ENCODE measurements at regions not wholly inside any gene's neighbourhood (a gene's known extent, or its start where the extent isn't known, plus 50 kb on each side); places are given as distances from the start of the nearest gene placed in this dataset.

- TF ChIP-seq ZNF274 (IDR thresholded peaks at IDR 0.05; ENCODE audit: low read depth, low read length) (no peak), SUZ12 (IDR thresholded peaks at IDR 0.05; ENCODE audit: extremely low read depth, insufficient read depth, insufficient read length) (no peak), YY1 (IDR thresholded peaks at IDR 0.05; ENCODE audit: insufficient read depth, insufficient read length) (no peak)
- Histone ChIP-seq H3K4me3 (ENCODE audit: insufficient read length, low read depth) (no peak overlapping the region), H3K36me3 (ENCODE audit: insufficient read depth, insufficient read length, low read length) (no peaks in the 10 kb centered on the region), H3K27me3 (ENCODE audit: insufficient read depth, insufficient read length) (no peaks in the 10 kb centered on the region), H3K4me1 (ENCODE audit: insufficient read depth, insufficient read length) (no peaks in the 10 kb centered on the region), H3K9me3 (ENCODE audit: insufficient read depth, low read length) (peaks cover 13% of the 10 kb centered on the region; the same call in 1 of the 2 replicates), H3K9ac (ENCODE audit: insufficient read length, low read depth) (no peak overlapping the region)
- DNase-seq (ENCODE audit: low read depth, low spot score) = no peak
These were observed 96.9 kb downstream of the SPP2 start for GRCh38 chr2:234147335-234147861.

- H3K9me3 ChIP-seq (ENCODE audit: insufficient read depth, low read length) = 0 out of 2 replicates have a peak, but pooled peaks cover 2% of the 10 kb centered on the region
- H3K9ac ChIP-seq (ENCODE audit: insufficient read length, low read depth) = no peak overlapping the region
- no peak for TF ChIP-seq SUZ12 (IDR thresholded peaks at IDR 0.05; ENCODE audit: extremely low read depth, insufficient read depth, insufficient read length)
- no peak for TF ChIP-seq YY1 (IDR thresholded peaks at IDR 0.05; ENCODE audit: insufficient read depth, insufficient read length)
- no peak for TF ChIP-seq ZNF274 (IDR thresholded peaks at IDR 0.05; ENCODE audit: low read depth, low read length)
- no peak for DNase-seq (ENCODE audit: low read depth, low spot score)
- H3K4me1 ChIP-seq (ENCODE audit: insufficient read depth, insufficient read length) = no peaks in the 10 kb centered on the region
- no peak overlapping the region for H3K4me3 ChIP-seq (ENCODE audit: insufficient read length, low read depth)
- no peaks in the 10 kb centered on the region for H3K27me3 ChIP-seq (ENCODE audit: insufficient read depth, insufficient read length)
- H3K36me3 ChIP-seq (ENCODE audit: insufficient read depth, insufficient read length, low read length) = no peaks in the 10 kb centered on the region
These were observed 95.8 kb downstream of the SPP2 start for GRCh38 chr2:234146087-234146826.

GRCh38 chr2:234145511-234145910 lies 95.0 kb downstream of the SPP2 start:
- Histone ChIP-seq H3K4me1 (ENCODE audit: insufficient read depth, insufficient read length) (no peaks in the 10 kb centered on the region), H3K4me3 (ENCODE audit: insufficient read length, low read depth) (no peak overlapping the region), H3K36me3 (ENCODE audit: insufficient read depth, insufficient read length, low read length) (no peaks in the 10 kb centered on the region), H3K27me3 (ENCODE audit: insufficient read depth, insufficient read length) (no peaks in the 10 kb centered on the region), H3K9me3 (ENCODE audit: insufficient read depth, low read length) (0 out of 2 replicates have a peak, but pooled peaks cover 3% of the 10 kb centered on the region), H3K9ac (ENCODE audit: insufficient read length, low read depth) (no peak overlapping the region)
- no peak for DNase-seq (ENCODE audit: low read depth, low spot score)
- TF ChIP-seq YY1 (IDR thresholded peaks at IDR 0.05; ENCODE audit: insufficient read depth, insufficient read length) (no peak), ZNF274 (IDR thresholded peaks at IDR 0.05; ENCODE audit: low read depth, low read length) (no peak), SUZ12 (IDR thresholded peaks at IDR 0.05; ENCODE audit: extremely low read depth, insufficient read depth, insufficient read length) (no peak)

GRCh38 chr2:234145057-234145456 lies 94.6 kb downstream of the SPP2 start:
- peaks cover 7% of the 10 kb centered on the region; the same call in 1 of the 2 replicates for H3K9me3 ChIP-seq (ENCODE audit: insufficient read depth, low read length)

GRCh38 chr2:234143896-234144295 lies 93.4 kb downstream of the SPP2 start:
- DNase-seq (ENCODE audit: low read depth, low spot score) = no peak
- no peak for TF ChIP-seq ZNF274 (IDR thresholded peaks at IDR 0.05; ENCODE audit: low read depth, low read length)
- TF ChIP-seq SUZ12 (IDR thresholded peaks at IDR 0.05; ENCODE audit: extremely low read depth, insufficient read depth, insufficient read length) = no peak
- no peak for TF ChIP-seq YY1 (IDR thresholded peaks at IDR 0.05; ENCODE audit: insufficient read depth, insufficient read length)

More at GRCh38 chr2:234145057-234145456, 94.6 kb downstream of the SPP2 start:
- H3K4me1 ChIP-seq (ENCODE audit: insufficient read depth, insufficient read length) = no peaks in the 10 kb centered on the region
- no peak overlapping the region for H3K9ac ChIP-seq (ENCODE audit: insufficient read length, low read depth)
- no peak for DNase-seq (ENCODE audit: low read depth, low spot score)
- TF ChIP-seq ZNF274 (IDR thresholded peaks at IDR 0.05; ENCODE audit: low read depth, low read length) (no peak), YY1 (IDR thresholded peaks at IDR 0.05; ENCODE audit: insufficient read depth, insufficient read length) (no peak), SUZ12 (IDR thresholded peaks at IDR 0.05; ENCODE audit: extremely low read depth, insufficient read depth, insufficient read length) (no peak)
- H3K36me3 ChIP-seq (ENCODE audit: insufficient read depth, insufficient read length, low read length) = no peaks in the 10 kb centered on the region
- H3K27me3 ChIP-seq (ENCODE audit: insufficient read depth, insufficient read length) = no peaks in the 10 kb centered on the region
- H3K4me3 ChIP-seq (ENCODE audit: insufficient read length, low read depth) = no peak overlapping the region

GRCh38 chr2:234142530-234142929 lies 92.0 kb downstream of the SPP2 start:
- TF ChIP-seq ZNF274 (IDR thresholded peaks at IDR 0.05; ENCODE audit: low read depth, low read length) (no peak), SUZ12 (IDR thresholded peaks at IDR 0.05; ENCODE audit: extremely low read depth, insufficient read depth, insufficient read length) (no peak), YY1 (IDR thresholded peaks at IDR 0.05; ENCODE audit: insufficient read depth, insufficient read length) (no peak)
- H3K36me3 ChIP-seq (ENCODE audit: insufficient read depth, insufficient read length, low read length) = no peaks in the 10 kb centered on the region
- H3K4me1 ChIP-seq (ENCODE audit: insufficient read depth, insufficient read length) = peaks cover 2% of the 10 kb centered on the region
- DNase-seq (ENCODE audit: low read depth, low spot score) = no peak
- no peak overlapping the region for H3K4me3 ChIP-seq (ENCODE audit: insufficient read length, low read depth)
- H3K9ac ChIP-seq (ENCODE audit: insufficient read length, low read depth) = no peak overlapping the region
- no peaks in the 10 kb centered on the region for H3K27me3 ChIP-seq (ENCODE audit: insufficient read depth, insufficient read length)
- H3K9me3 ChIP-seq (ENCODE audit: insufficient read depth, low read length) = peaks cover 15% of the 10 kb centered on the region; the same call in 1 of the 2 replicates

More at GRCh38 chr2:234143896-234144295, 93.4 kb downstream of the SPP2 start:
- Histone ChIP-seq H3K36me3 (ENCODE audit: insufficient read depth, insufficient read length, low read length) (no peaks in the 10 kb centered on the region), H3K9ac (ENCODE audit: insufficient read length, low read depth) (no peak overlapping the region), H3K4me3 (ENCODE audit: insufficient read length, low read depth) (no peak overlapping the region), H3K4me1 (ENCODE audit: insufficient read depth, insufficient read length) (no peaks in the 10 kb centered on the region), H3K9me3 (ENCODE audit: insufficient read depth, low read length) (peaks cover 15% of the 10 kb centered on the region; the same call in 1 of the 2 replicates), H3K27me3 (ENCODE audit: insufficient read depth, insufficient read length) (no peaks in the 10 kb centered on the region)

GRCh38 chr2:234139755-234140154 lies 89.3 kb downstream of the SPP2 start:
- Histone ChIP-seq H3K9me3 (ENCODE audit: insufficient read depth, low read length) (peaks cover 15% of the 10 kb centered on the region; the same call in 1 of the 2 replicates), H3K27me3 (ENCODE audit: insufficient read depth, insufficient read length) (no peaks in the 10 kb centered on the region), H3K36me3 (ENCODE audit: insufficient read depth, insufficient read length, low read length) (no peaks in the 10 kb centered on the region), H3K4me3 (ENCODE audit: insufficient read length, low read depth) (no peak overlapping the region), H3K4me1 (ENCODE audit: insufficient read depth, insufficient read length) (peaks cover 7% of the 10 kb centered on the region), H3K9ac (ENCODE audit: insufficient read length, low read depth) (no peak overlapping the region)
- TF ChIP-seq ZNF274 (IDR thresholded peaks at IDR 0.05; ENCODE audit: low read depth, low read length) (no peak), YY1 (IDR thresholded peaks at IDR 0.05; ENCODE audit: insufficient read depth, insufficient read length) (no peak), SUZ12 (IDR thresholded peaks at IDR 0.05; ENCODE audit: extremely low read depth, insufficient read depth, insufficient read length) (no peak)
- DNase-seq (ENCODE audit: low read depth, low spot score) = no peak

Data from NT2/D1 (cell line).